ENCODE measurements at regions not wholly inside any gene's neighbourhood (a gene's known extent, or its start where the extent isn't known, plus 50 kb on each side); places are given as distances from the start of the nearest gene placed in this dataset.

GRCh38 chr11:134664447-134665187, 252.6 kb upstream of the B3GAT1 start:
- TF ChIP-seq TAF1 (IDR thresholded peaks at IDR 0.05; ENCODE audit: low read depth, low read length) = no peak
- no peak for TF ChIP-seq MAFK (IDR thresholded peaks at IDR 0.05; ENCODE audit: low read depth, low read length)
- no peak for TF ChIP-seq CTCF (IDR thresholded peaks at IDR 0.05; ENCODE audit: control extremely low read depth in 1 of 3, insufficient read depth in 1 of 3, low read depth in 1 of 3, low read length in 3 of 3)
- TF ChIP-seq EGR1 (IDR thresholded peaks at IDR 0.05; ENCODE audit: borderline replicate concordance, low read depth, low read length) = no peak
- TF ChIP-seq POLR2AphosphoS5 (IDR thresholded peaks at IDR 0.05; ENCODE audit: low read depth, low read length) = no peak
- TF ChIP-seq JUND (IDR thresholded peaks at IDR 0.05; ENCODE audit: low read length) = no peak
- TF ChIP-seq CREB1 (IDR thresholded peaks at IDR 0.05) = no peak
